Heart right ventricle (tissue), 16 donors: ENCODE measurements at regions not wholly inside any gene's neighbourhood (a gene's known extent, or its start where the extent isn't known, plus 50 kb on each side); places are given as distances from the start of the nearest gene placed in this dataset.

Source experiments
- ATAC-seq, 8 donors: fragments of 200-7000 bp; cut with Tn5 transposase; one replicate each; pipeline ENCODE4 v1.9.1; 2020; ENCODE audit warnings: mild to moderate bottlenecking in 8 of 8, moderate library complexity in 8 of 8, moderate number of reproducible peaks in 1 of 8
- DNase-seq, 2 donors: peaks; one replicate each; pipeline ENCODE4 v3.0.0-alpha.2; 2020
- H3K27ac ChIP-seq, 10 donors: fragments of 200-600 bp; sonication (generic) in 2 of 10; one replicate each; pipeline versions ENCODE4 v1.5.0 to v1.8.0; 2020 to 2022; ENCODE audit warnings: mild to moderate bottlenecking in 3 of 10
- H3K27me3 ChIP-seq, 7 donors: fragments of 200-600 bp; one replicate each; pipeline ENCODE4 v1.8.0; 2021 to 2022; ENCODE audit warnings: mild to moderate bottlenecking in 2 of 7
- H3K36me3 ChIP-seq, 9 donors: fragments of 200-600 bp; sonication (generic) in 1 of 9; one replicate each; pipeline versions ENCODE4 v1.5.0 to v1.8.0; 2020 to 2022; ENCODE audit warnings: mild to moderate bottlenecking in 2 of 9
- H3K4me1 ChIP-seq, 9 donors: fragments of 200-600 bp; sonication (generic) in 1 of 9; one replicate each; pipeline versions ENCODE4 v1.5.0 to v1.8.0; 2020 to 2022; ENCODE audit warnings: mild to moderate bottlenecking in 4 of 9
- H3K4me3 ChIP-seq, 10 donors: fragments of 200-600 bp; sonication (generic) in 2 of 10; one replicate each; pipeline versions ENCODE4 v1.5.0 to v1.8.0; 2020 to 2022; ENCODE audit warnings: mild to moderate bottlenecking in 7 of 10, moderate library complexity in 2 of 10
- H3K9me3 ChIP-seq, 11 donors: fragments of 200-600 bp in 10 of 11; sonication (generic) in 2 of 11; one replicate each; pipeline versions ENCODE4 v1.5.0 to v1.8.0; 2013 to 2022; ENCODE audit warnings: mild to moderate bottlenecking in 2 of 11, control low read depth in 1 of 11, moderate library complexity in 1 of 11
- WGBS, 2 donors: extraction: QIAGEN DNeasy Blood & Tissue Kit; methylation state at CpG; one replicate each; pipeline ENCODE4 v1.1.7; 2013; ENCODE audit warnings: inconsistent platforms in 1 of 2; 5-methylcytosine and 5-hydroxymethylcytosine counted together
- intact Hi-C, 10 donors: fragments of 100-400 bp; cut with DNase I; formaldehyde crosslinking; loops; one replicate each; pipeline versions ENCODE4 v1.11.1 to v1.14.2; 2022
- TF ChIP-seq, protein P1 (sequence below), 9 donors: fragments of 200-600 bp; sonication (generic) in 2 of 9; IDR thresholded peaks; one replicate each; pipeline versions ENCODE4 v1.5.0 to v1.8.0; 2021 to 2022; ENCODE audit warnings: antibody characterized with exemption in 9 of 9, mild to moderate bottlenecking in 5 of 9, moderate library complexity in 1 of 9
- donor health status: Arrhythmogenic right ventricular cardiomyopathy.
- donor health status: ischemic (EF 13 %, LVEDD 7.1; RV severe dilation, severe dysfunction).
- donor health status: healthy with polysubstance abuse.
- donor health status: DM: no; HTN: yes; CAD: no.
- donor health status: DM: no; HTN: no; CAD: no.
- donor health status: ischemic (EF 25% LVEDD 6.9; RV normal size, moderate dysfunction).
- donor health status: ischemic (EF 25% LVEDD 5.7; RV mildly dilated, moderate dysfunction).
- donor health status: healthy.
- donor health status: DM: yes; HTN: yes; CAD: no.
- donor health status: Ischemic cardiomyopathy.
- donor health status: ischemic (EF 35%, LVEDD 5.7; RV mildly dilated, moderate dysfunction).
- donor health status: nonischemic (EF 11% LVEDD 7.7; RV severe dilation, severe dysfunction).
- donor health status: DM: yes; HTN: yes; CAD: no.
- donor health status: PGD.
- donor health status: ischemic (EF 29% LVEDD 5.4; RV normal size, mild dysfunction).
- donor health status: nonischemic (EF 23%, LVEDD 6.1; RV moderate dilation, normal function).

GRCh38 chr7:24151944-24152343, 132.0 kb upstream of the NPY start:
- Histone ChIP-seq H3K9me3 (peaks cover 0 to 27% (median 12%) of the 10 kb centered on the region in 11 donors), H3K36me3 (no peaks in the 10 kb centered on the region), H3K4me1 (no peaks in the 10 kb centered on the region), H3K27me3 (no peaks in the 10 kb centered on the region), H3K27ac (no peak overlapping the region), H3K4me3 (no peak overlapping the region)
- no peak for DNase-seq
- no peak for ATAC-seq
- WGBS, 2 donors = 44 to 48% methylated on average over 1 of the region's 1 CpG
- intact Hi-C loops = no loop called here
- TF ChIP-seq, protein P1, sequence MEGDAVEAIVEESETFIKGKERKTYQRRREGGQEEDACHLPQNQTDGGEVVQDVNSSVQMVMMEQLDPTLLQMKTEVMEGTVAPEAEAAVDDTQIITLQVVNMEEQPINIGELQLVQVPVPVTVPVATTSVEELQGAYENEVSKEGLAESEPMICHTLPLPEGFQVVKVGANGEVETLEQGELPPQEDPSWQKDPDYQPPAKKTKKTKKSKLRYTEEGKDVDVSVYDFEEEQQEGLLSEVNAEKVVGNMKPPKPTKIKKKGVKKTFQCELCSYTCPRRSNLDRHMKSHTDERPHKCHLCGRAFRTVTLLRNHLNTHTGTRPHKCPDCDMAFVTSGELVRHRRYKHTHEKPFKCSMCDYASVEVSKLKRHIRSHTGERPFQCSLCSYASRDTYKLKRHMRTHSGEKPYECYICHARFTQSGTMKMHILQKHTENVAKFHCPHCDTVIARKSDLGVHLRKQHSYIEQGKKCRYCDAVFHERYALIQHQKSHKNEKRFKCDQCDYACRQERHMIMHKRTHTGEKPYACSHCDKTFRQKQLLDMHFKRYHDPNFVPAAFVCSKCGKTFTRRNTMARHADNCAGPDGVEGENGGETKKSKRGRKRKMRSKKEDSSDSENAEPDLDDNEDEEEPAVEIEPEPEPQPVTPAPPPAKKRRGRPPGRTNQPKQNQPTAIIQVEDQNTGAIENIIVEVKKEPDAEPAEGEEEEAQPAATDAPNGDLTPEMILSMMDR (IDR thresholded peaks at IDR 0.05) = no peak

DNA sequence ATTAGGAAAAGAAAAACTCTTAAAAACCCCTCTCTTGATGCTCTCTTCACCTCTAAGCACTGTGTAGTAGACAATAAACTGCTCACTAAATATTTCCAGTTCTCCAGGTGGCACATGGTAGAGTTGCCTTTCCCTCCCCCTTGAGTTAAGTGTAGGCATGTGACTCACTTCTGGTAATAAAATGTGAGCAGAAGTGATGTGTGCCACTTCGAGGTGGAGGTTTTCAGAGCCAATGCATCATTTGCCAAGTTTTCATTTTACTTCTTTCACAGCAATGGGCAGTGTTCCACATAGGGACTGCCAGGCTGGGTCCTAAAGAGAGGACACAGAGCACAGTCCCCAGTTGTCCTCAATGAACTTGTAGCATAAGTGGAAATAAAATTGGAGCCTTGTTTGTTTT, 131.6 kb upstream of the NPY start:
- H3K4me1 ChIP-seq = no peaks in the 10 kb centered on the region
- intact Hi-C loops = no loop called here

GRCh38 chr7:24152877-24153472, 131.0 kb upstream of the NPY start:
- DNase-seq = no peak
- 65 to 69% methylated on average over 6 of the region's 6 CpGs for WGBS, 2 donors
- H3K27ac ChIP-seq = no peak overlapping the region
- intact Hi-C loops = no loop called here
- no peaks in the 10 kb centered on the region for H3K36me3 ChIP-seq
- ATAC-seq = no peak
- H3K4me1 ChIP-seq = no peaks in the 10 kb centered on the region
- H3K9me3 ChIP-seq = peaks cover 0 to 27% (median 12%) of the 10 kb centered on the region in 11 donors
- no peaks in the 10 kb centered on the region for H3K27me3 ChIP-seq
- TF ChIP-seq, protein P1 (IDR thresholded peaks at IDR 0.05) = no peak
- no peak overlapping the region for H3K4me3 ChIP-seq

More for the DNA sequence above, 131.6 kb upstream of the NPY start:
- peaks cover 0 to 27% (median 12%) of the 10 kb centered on the region in 11 donors for H3K9me3 ChIP-seq
- WGBS, 2 donors = 41 to 53% methylated on average over 1 of the region's 1 CpG
- TF ChIP-seq, protein P1 (IDR thresholded peaks at IDR 0.05) = no peak
- H3K4me3 ChIP-seq = no peak overlapping the region
- ATAC-seq (no peak), DNase-seq (no peak)
- H3K36me3 ChIP-seq = no peaks in the 10 kb centered on the region
- no peaks in the 10 kb centered on the region for H3K27me3 ChIP-seq
- no peak overlapping the region for H3K27ac ChIP-seq

DNA sequence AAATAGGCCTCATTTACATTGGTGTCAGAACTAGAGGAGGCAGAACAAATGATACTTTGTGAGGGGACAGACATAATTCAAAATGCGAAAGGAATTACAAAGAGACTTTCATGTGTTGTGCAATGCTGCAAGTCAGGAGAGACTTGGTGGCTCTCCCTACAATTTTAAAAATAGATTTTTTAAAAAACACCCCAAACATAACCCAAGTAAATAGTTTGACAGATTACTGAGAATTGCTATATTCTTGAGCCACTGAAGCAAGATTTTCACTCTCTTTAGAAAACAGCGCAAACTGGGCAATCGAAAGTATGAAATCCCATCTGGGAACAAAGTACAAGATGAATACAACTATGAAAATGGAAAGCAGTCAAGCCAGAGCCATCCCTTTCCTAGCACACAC, 126.3 kb upstream of the NPY start:
- Histone ChIP-seq H3K4me1 (no peaks in the 10 kb centered on the region), H3K27ac (no peak overlapping the region), H3K9me3 (no peaks in the 10 kb centered on the region), H3K27me3 (no peaks in the 10 kb centered on the region), H3K36me3 (no peaks in the 10 kb centered on the region), H3K4me3 (no peak overlapping the region)
- DNase-seq = no peak
- ATAC-seq = no peak
- TF ChIP-seq, protein P1 (IDR thresholded peaks at IDR 0.05) = no peak
- WGBS, 2 donors = 96 to 97% methylated on average over 3 of the region's 3 CpGs
- intact Hi-C loops = no loop called here
